ENCODE measurements at regions not wholly inside any gene's neighbourhood (a gene's known extent, or its start where the extent isn't known, plus 50 kb on each side); places are given as distances from the start of the nearest gene placed in this dataset.

GRCh38 chr4:180727478-180727877 is 1515.7 kb upstream of the TENM3 start:
- Histone ChIP-seq H3K27ac (no peak overlapping the region), H3K4me1 (no peaks in the 10 kb centered on the region), H3K27me3 (no peaks in the 10 kb centered on the region), H3K4me3 (no peak overlapping the region), H3K36me3 (no peaks in the 10 kb centered on the region), H3K9me3 (peaks cover 0 to 5% (median 0%) of the 10 kb centered on the region in 11 donors)
- DNase-seq: no peak
- no peak for TF ChIP-seq CTCF (IDR thresholded peaks at IDR 0.05)
- 76 to 80% methylated on average over 3 of the region's 3 CpGs for WGBS, 2 donors
- no peak for ATAC-seq
- intact Hi-C loops (cut with DNase I): no loop called here

GRCh38 chr4:180734753-180735432 is 1508.3 kb upstream of the TENM3 start:
- WGBS, 2 donors: 75 to 77% methylated on average over 7 of the region's 7 CpGs
- no peak for DNase-seq

GRCh38 chr4:180741703-180742102 is 1501.5 kb upstream of the TENM3 start:
- H3K9me3 ChIP-seq: no peaks in the 10 kb centered on the region
- no peaks in the 10 kb centered on the region for H3K27me3 ChIP-seq
- H3K27ac ChIP-seq: no peak overlapping the region
- no peaks in the 10 kb centered on the region for H3K4me1 ChIP-seq
- DNase-seq: no peak
- no peak overlapping the region for H3K4me3 ChIP-seq
- no peak for TF ChIP-seq CTCF (IDR thresholded peaks at IDR 0.05)
- WGBS, 2 donors: 75 to 95% methylated on average over 1 of the region's 1 CpG
- H3K36me3 ChIP-seq: no peaks in the 10 kb centered on the region
- no peak for ATAC-seq
- intact Hi-C loops (cut with DNase I): no loop called here

More at GRCh38 chr4:180734753-180735432, 1508.3 kb upstream of the TENM3 start:
- no peak for TF ChIP-seq CTCF (IDR thresholded peaks at IDR 0.05)
- Histone ChIP-seq H3K27me3 (no peaks in the 10 kb centered on the region), H3K4me1 (no peaks in the 10 kb centered on the region), H3K4me3 (no peak overlapping the region), H3K36me3 (no peaks in the 10 kb centered on the region), H3K27ac (no peak overlapping the region), H3K9me3 (peaks cover 0 to 5% (median 0%) of the 10 kb centered on the region in 11 donors)
- intact Hi-C loops (cut with DNase I): no loop called here
- no peak for ATAC-seq

- H3K4me1 ChIP-seq: no peaks in the 10 kb centered on the region
- ATAC-seq (no peak), DNase-seq (no peak)
- intact Hi-C loops (cut with DNase I): no loop called here
- H3K27me3 ChIP-seq: no peaks in the 10 kb centered on the region
- no peak for TF ChIP-seq CTCF (IDR thresholded peaks at IDR 0.05)
- H3K4me3 ChIP-seq: no peak overlapping the region
- peaks cover 0 to 12% (median 0%) of the 10 kb centered on the region in 11 donors for H3K9me3 ChIP-seq
- WGBS, 2 donors: 54 to 59% methylated on average over 4 of the region's 4 CpGs
- no peaks in the 10 kb centered on the region for H3K36me3 ChIP-seq
- H3K27ac ChIP-seq: no peak overlapping the region
Observed at GRCh38 chr4:180745019-180745418, 1498.2 kb upstream of the TENM3 start.
